ENCODE measurements at regions not wholly inside any gene's neighbourhood (a gene's known extent, or its start where the extent isn't known, plus 50 kb on each side); places are given as distances from the start of the nearest gene placed in this dataset.

GRCh38 chr3:182465301-182466185 lies 327.8 kb upstream of the ATP11B start:
- DNase-seq (ENCODE audit: low spot score): no peak

- DNase-seq (ENCODE audit: low spot score): no peak
These were observed 324.2 kb upstream of the ATP11B start for GRCh38 chr3:182469086-182469485.

- DNase-seq (ENCODE audit: low spot score): no peak
These were observed 323.1 kb upstream of the ATP11B start for GRCh38 chr3:182470187-182470586.

- DNase-seq (ENCODE audit: low spot score): no peak
These were observed 320.1 kb upstream of the ATP11B start for GRCh38 chr3:182473191-182473710.

GRCh38 chr3:182478369-182478768 lies 314.9 kb upstream of the ATP11B start:
- no peak for DNase-seq (ENCODE audit: low spot score)

GRCh38 chr3:182479419-182480336 lies 313.6 kb upstream of the ATP11B start:
- no peak for DNase-seq (ENCODE audit: low spot score)

GRCh38 chr3:182482705-182483104 lies 310.6 kb upstream of the ATP11B start:
- no peak for DNase-seq (ENCODE audit: low spot score)

- DNase-seq (ENCODE audit: low spot score): no peak
These were observed 308.6 kb upstream of the ATP11B start for GRCh38 chr3:182484682-182485081.

GRCh38 chr3:182485301-182485700 lies 308.0 kb upstream of the ATP11B start:
- DNase-seq (ENCODE audit: low spot score): no peak

GRCh38 chr3:182486463-182486862 lies 306.8 kb upstream of the ATP11B start:
- no peak for DNase-seq (ENCODE audit: low spot score)

GRCh38 chr3:182487143-182487542 lies 306.2 kb upstream of the ATP11B start:
- DNase-seq (ENCODE audit: low spot score): no peak

- no peak for DNase-seq (ENCODE audit: low spot score)
These were observed 305.7 kb upstream of the ATP11B start for GRCh38 chr3:182487611-182488010.

GRCh38 chr3:182490596-182491491 lies 302.5 kb upstream of the ATP11B start:
- no peak for DNase-seq (ENCODE audit: low spot score)

GRCh38 chr3:182491577-182491976 lies 301.7 kb upstream of the ATP11B start:
- DNase-seq (ENCODE audit: low spot score): no peak

GRCh38 chr3:182492536-182492935 lies 300.8 kb upstream of the ATP11B start:
- no peak for DNase-seq (ENCODE audit: low spot score)

GRCh38 chr3:182500289-182500688 lies 293.0 kb upstream of the ATP11B start:
- DNase-seq (ENCODE audit: low spot score): no peak

GRCh38 chr3:182501856-182502255 lies 291.4 kb upstream of the ATP11B start:
- no peak for DNase-seq (ENCODE audit: low spot score)

- no peak for DNase-seq (ENCODE audit: low spot score)
These were observed 289.9 kb upstream of the ATP11B start for GRCh38 chr3:182503401-182503800.

GRCh38 chr3:182508919-182509711 lies 284.2 kb upstream of the ATP11B start:
- no peak for DNase-seq (ENCODE audit: low spot score)

GRCh38 chr3:182509844-182510460 lies 283.4 kb upstream of the ATP11B start:
- no peak for DNase-seq (ENCODE audit: low spot score)

All from left forelimb (tissue), 1 donor.